ENCODE measurements at regions not wholly inside any gene's neighbourhood (a gene's known extent, or its start where the extent isn't known, plus 50 kb on each side); places are given as distances from the start of the nearest gene placed in this dataset.

DNA sequence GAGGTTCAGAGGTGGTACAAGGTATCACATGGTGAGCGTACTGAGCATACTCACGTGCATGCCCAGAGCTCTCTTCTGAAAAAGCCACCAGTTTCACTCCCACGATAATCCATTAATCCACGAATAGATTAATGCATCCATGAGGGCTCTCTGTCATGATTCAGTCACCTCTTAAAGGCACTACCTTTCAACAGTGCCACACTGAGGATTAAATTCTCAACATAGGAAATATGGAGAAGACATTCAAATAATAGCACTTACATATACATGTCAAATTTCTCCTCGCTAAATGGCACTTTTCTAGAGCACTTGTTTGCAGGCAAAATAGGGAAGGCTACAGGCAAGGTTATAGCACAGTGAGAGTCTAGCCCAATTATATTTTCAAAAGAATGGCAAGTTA lies 825.9 kb downstream of the TRIB2 start:
- peaks cover 3% of the 10 kb centered on the region for H3K4me1 Mint-ChIP-seq (ENCODE audit: low read depth)
- H3K4me3 Mint-ChIP-seq (ENCODE audit: low read depth), result no peak overlapping the region
- no peak overlapping the region for H3K27ac Mint-ChIP-seq
- H3K27me3 Mint-ChIP-seq, result no peaks in the 10 kb centered on the region
- TF ChIP-seq, protein P1, sequence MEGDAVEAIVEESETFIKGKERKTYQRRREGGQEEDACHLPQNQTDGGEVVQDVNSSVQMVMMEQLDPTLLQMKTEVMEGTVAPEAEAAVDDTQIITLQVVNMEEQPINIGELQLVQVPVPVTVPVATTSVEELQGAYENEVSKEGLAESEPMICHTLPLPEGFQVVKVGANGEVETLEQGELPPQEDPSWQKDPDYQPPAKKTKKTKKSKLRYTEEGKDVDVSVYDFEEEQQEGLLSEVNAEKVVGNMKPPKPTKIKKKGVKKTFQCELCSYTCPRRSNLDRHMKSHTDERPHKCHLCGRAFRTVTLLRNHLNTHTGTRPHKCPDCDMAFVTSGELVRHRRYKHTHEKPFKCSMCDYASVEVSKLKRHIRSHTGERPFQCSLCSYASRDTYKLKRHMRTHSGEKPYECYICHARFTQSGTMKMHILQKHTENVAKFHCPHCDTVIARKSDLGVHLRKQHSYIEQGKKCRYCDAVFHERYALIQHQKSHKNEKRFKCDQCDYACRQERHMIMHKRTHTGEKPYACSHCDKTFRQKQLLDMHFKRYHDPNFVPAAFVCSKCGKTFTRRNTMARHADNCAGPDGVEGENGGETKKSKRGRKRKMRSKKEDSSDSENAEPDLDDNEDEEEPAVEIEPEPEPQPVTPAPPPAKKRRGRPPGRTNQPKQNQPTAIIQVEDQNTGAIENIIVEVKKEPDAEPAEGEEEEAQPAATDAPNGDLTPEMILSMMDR (IDR thresholded peaks at IDR 0.05; ENCODE audit: unreplicated experiment), result no peak
- no peak for DNase-seq (ENCODE audit: low spot score, unreplicated experiment)
- no peaks in the 10 kb centered on the region for H3K9me3 Mint-ChIP-seq (ENCODE audit: low read depth)
- H3K36me3 Mint-ChIP-seq (ENCODE audit: insufficient read depth), result no peaks in the 10 kb centered on the region

DNA sequence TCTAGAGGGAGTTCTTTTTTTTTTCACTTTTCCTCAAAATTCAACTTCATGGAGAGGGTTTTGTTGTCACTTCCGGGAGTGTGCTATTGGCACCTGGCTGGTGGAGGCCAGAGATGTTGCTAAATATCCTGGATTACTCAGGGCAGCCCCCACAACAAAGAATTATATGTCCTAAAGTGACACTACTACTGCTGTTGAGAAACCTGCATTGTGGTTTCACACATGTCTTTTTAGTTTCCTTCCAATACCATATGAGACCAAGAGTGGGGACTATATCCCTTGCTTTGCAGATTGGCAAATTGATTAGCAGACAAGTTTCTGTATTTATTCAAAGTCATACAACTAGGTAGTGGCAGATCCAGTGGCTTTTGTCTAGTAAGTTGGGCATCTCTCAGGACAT lies 826.8 kb downstream of the TRIB2 start:
- Mint-ChIP-seq H3K9me3 (ENCODE audit: low read depth) (no peaks in the 10 kb centered on the region), H3K4me1 (ENCODE audit: low read depth) (no peaks in the 10 kb centered on the region), H3K36me3 (ENCODE audit: insufficient read depth) (no peaks in the 10 kb centered on the region), H3K27ac (no peak overlapping the region), H3K4me3 (ENCODE audit: low read depth) (no peak overlapping the region), H3K27me3 (no peaks in the 10 kb centered on the region)
- DNase-seq (ENCODE audit: low spot score, unreplicated experiment), result no peak
- TF ChIP-seq, protein P1 (IDR thresholded peaks at IDR 0.05; ENCODE audit: unreplicated experiment), result no peak

DNA sequence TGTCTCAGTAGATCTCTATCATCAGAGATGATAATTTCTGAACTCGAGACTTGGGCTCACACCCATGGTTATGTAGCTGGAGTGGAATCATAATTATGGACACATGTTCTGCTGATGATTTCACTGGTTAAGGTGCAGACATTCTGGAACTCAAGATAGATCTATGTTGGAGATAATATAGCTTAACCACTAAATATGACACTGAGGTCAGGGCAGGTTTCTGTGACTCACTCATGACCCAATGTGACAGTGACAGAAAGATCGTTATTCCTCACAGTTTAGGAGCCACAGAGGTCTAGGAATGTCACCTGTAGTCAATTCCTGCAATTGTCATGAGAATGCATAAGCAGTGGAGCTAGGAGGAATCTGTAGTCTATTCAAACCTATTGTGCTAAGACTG lies 828.6 kb downstream of the TRIB2 start:
- no peak for DNase-seq (ENCODE audit: low spot score, unreplicated experiment)
- TF ChIP-seq, protein P1 (IDR thresholded peaks at IDR 0.05; ENCODE audit: unreplicated experiment), result no peak
- H3K4me3 Mint-ChIP-seq (ENCODE audit: low read depth), result no peak overlapping the region
- H3K27ac Mint-ChIP-seq, result no peak overlapping the region
- no peaks in the 10 kb centered on the region for H3K27me3 Mint-ChIP-seq
- no peaks in the 10 kb centered on the region for H3K9me3 Mint-ChIP-seq (ENCODE audit: low read depth)
- H3K36me3 Mint-ChIP-seq (ENCODE audit: insufficient read depth), result no peaks in the 10 kb centered on the region
- no peaks in the 10 kb centered on the region for H3K4me1 Mint-ChIP-seq (ENCODE audit: low read depth)

DNA sequence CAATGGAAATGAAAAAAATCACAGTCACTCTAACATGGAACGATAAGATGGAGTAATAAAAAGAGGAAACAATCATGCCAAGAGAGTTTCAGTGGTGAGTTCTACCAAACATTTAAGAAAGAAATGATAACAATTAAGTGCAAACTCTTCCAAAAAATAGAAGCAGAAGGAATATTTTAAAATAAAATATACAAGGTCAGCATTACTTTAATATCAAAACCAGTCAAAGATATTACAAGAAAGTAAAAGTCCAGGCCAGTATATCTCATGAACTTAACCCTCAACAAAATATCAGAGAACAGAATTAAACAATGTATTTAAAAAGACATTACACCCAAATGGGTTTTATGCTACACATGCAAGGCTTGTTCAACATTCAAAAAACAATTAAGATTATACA lies 829.4 kb downstream of the TRIB2 start:
- Mint-ChIP-seq H3K36me3 (ENCODE audit: insufficient read depth) (no peaks in the 10 kb centered on the region), H3K4me1 (ENCODE audit: low read depth) (no peaks in the 10 kb centered on the region), H3K27me3 (no peaks in the 10 kb centered on the region), H3K9me3 (ENCODE audit: low read depth) (no peaks in the 10 kb centered on the region), H3K4me3 (ENCODE audit: low read depth) (no peak overlapping the region), H3K27ac (no peak overlapping the region)
- DNase-seq (ENCODE audit: low spot score, unreplicated experiment), result no peak
- TF ChIP-seq, protein P1 (IDR thresholded peaks at IDR 0.05; ENCODE audit: unreplicated experiment), result no peak

DNA sequence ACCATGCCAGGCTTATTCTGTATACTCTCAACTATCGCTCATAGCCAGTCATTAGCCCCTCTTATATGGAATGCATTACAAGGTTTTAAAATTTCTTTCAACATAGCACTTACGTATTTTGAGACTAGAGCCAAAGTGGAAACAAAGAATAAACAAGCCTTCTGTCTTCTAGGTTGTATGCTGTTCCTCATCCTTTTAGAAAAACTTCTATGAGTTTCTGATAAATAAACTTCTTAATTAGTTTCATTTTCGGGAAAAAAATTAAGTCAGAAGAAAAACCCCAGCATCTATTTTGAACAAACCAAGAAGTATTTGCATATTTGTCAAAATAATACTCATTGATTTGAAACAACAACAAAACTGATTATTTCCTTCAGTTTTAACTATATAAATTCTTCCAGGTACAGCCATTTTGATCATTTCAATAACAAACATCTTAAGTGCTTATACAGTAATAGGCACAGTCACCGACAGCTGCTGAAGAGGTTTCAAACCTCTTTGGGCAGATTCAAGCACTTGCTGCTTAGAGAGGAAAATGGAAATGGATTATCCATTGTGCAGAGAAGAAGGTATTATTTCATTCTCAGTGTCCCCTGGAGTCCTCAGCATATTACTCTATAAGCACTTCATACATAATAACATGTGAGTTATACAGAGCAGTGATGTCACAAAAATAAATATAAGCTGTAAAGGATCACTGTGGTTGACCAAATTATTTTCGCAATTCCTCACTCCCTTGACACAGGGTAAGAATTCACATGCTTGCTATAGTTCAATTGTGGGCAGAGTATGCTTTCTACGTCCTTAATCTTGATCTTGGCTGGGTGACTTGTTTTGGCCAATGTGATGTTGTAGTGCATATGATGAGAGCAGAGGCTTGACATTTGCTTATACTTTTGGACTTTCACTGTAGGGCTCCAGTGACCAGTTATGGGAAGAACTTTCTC lies 833.8 kb downstream of the TRIB2 start:
- no peaks in the 10 kb centered on the region for H3K27me3 Mint-ChIP-seq
- no peaks in the 10 kb centered on the region for H3K36me3 Mint-ChIP-seq (ENCODE audit: insufficient read depth)
- H3K27ac Mint-ChIP-seq, result no peak overlapping the region
- DNase-seq (ENCODE audit: low spot score, unreplicated experiment), result no peak
- H3K9me3 Mint-ChIP-seq (ENCODE audit: low read depth), result no peaks in the 10 kb centered on the region
- H3K4me3 Mint-ChIP-seq (ENCODE audit: low read depth), result no peak overlapping the region
- no peaks in the 10 kb centered on the region for H3K4me1 Mint-ChIP-seq (ENCODE audit: low read depth)
- TF ChIP-seq, protein P1 (IDR thresholded peaks at IDR 0.05; ENCODE audit: unreplicated experiment), result no peak
